Aorta (tissue), 5 donors: ENCODE measurements at regions not wholly inside any gene's neighbourhood (a gene's known extent, or its start where the extent isn't known, plus 50 kb on each side); places are given as distances from the start of the nearest gene placed in this dataset.

Experiments used
- ATAC-seq: fragments of 200-7000 bp; cut with Tn5 transposase; one replicate; pipeline ENCODE4 v1.9.1; 2022; ENCODE audit warnings: moderate library complexity; ENCODE audit not compliant: low FRiP score
- DNase-seq, 2 donors: peaks; one replicate each; pipeline ENCODE4 v3.0.0-alpha.2; 2020
- H3K27ac ChIP-seq, 2 donors: one replicate each; pipeline ENCODE4 v1.5.1; 2013; ENCODE audit warnings: low read length in 2 of 2, mild to moderate bottlenecking in 2 of 2, moderate library complexity in 2 of 2, control low read depth in 1 of 2, inconsistent platforms in 1 of 2, low read depth in 1 of 2
- H3K27me3 ChIP-seq, 2 donors: one replicate each; pipeline ENCODE4 v1.6.1; 2013; ENCODE audit warnings: control low read depth in 1 of 2, low read length in 1 of 2, mild to moderate bottlenecking in 1 of 2, moderate library complexity in 1 of 2; ENCODE audit not compliant: insufficient read depth in 2 of 2, control insufficient read depth in 1 of 2
- H3K36me3 ChIP-seq, 2 donors: one replicate each; pipeline ENCODE4 v1.6.1; 2013; ENCODE audit warnings: control low read depth in 1 of 2, low read length in 1 of 2, mild to moderate bottlenecking in 1 of 2; ENCODE audit not compliant: insufficient read depth in 2 of 2, control insufficient read depth in 1 of 2
- H3K4me1 ChIP-seq, 2 donors: one replicate each; pipeline ENCODE4 v1.6.1; 2013; ENCODE audit warnings: low read length in 2 of 2, control low read depth in 1 of 2, mild to moderate bottlenecking in 1 of 2, moderate library complexity in 1 of 2; ENCODE audit not compliant: insufficient read depth in 2 of 2, control insufficient read depth in 1 of 2
- H3K4me3 ChIP-seq, 2 donors: one replicate each; pipeline ENCODE4 v1.5.1; 2013; ENCODE audit warnings: low read length in 2 of 2, control low read depth in 1 of 2, mild to moderate bottlenecking in 1 of 2
- H3K9me3 ChIP-seq: one replicate; pipeline ENCODE4 v1.6.1; 2013; ENCODE audit warnings: mild to moderate bottlenecking, low read length; ENCODE audit not compliant: control insufficient read depth
- WGBS, 2 donors: extraction: QIAGEN DNeasy Blood & Tissue Kit; methylation state at CpG; one replicate each; pipeline ENCODE4 v1.1.7; 2013; 5-methylcytosine and 5-hydroxymethylcytosine counted together
- intact Hi-C, 2 donors: fragments of 100-400 bp; cut with DNase I; formaldehyde crosslinking; loops; one replicate each; pipeline versions ENCODE4 v1.14.2 to v1.15.0; 2022
- donor health status: healthy with polysubstance abuse.
- donor health status: Bipolar disorder and iron deficiency.
- donor health status: DM: no; HTN: no; CAD: no.
- donor health status: DM: no; HTN: no; CAD: no.
- donor health status: DM: yes; HTN: yes; CAD: no.

DNA sequence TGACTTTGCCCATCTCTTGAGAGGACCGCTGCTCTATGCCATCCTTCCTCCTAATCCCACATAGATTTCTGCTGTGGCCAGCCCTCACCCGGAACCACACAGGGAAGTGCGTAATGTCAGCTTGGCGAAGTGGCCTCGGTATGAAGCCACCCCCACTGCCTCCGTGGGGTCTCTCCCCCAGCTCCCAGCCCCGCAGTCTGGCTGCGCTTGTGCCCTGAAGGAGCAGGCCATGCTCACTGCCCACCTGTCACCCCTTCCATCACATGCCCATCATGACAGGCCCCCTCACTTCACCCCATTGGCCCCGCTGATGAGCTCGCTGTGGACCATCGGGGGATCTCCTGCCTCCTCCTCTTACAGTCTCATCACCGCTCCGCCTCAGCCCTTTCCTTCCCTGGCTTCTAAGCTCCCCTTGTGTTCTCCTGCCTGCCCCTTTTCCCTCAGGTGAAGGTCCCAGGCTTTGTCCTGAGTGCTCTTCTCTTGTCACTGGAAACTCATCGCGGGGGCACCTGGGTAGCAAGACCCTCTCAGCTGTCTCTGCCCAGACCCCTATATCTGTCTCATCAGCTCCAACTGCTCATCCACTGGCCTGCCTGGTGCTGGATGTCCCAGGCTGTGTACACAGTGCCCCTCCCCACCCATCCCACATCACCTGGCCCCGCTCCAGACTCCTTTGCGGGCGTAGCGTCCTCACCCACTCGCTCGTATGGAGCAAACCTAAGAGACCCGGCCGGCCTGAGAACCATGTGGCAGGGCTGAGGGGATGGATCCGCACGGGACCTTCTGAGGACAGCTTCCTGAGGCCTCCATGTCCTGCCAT lies 81.7 kb downstream of the GLI2 start:
- WGBS, 2 donors = 96 to 97% methylated on average over 24 to 25 of the region's 25 CpGs
- no peaks in the 10 kb centered on the region for H3K36me3 ChIP-seq
- H3K27me3 ChIP-seq = no peaks in the 10 kb centered on the region
- H3K4me3 ChIP-seq = no peak overlapping the region
- ATAC-seq (no peak), DNase-seq (peak; percentile 24 to 79)
- intact Hi-C loops = no loop called here
- H3K4me1 ChIP-seq = no peaks in the 10 kb centered on the region
- H3K9me3 ChIP-seq = no peaks in the 10 kb centered on the region
- no peak overlapping the region for H3K27ac ChIP-seq

GRCh38 chr2:120817956-120818325 lies 82.3 kb downstream of the GLI2 start:
- Histone ChIP-seq H3K4me1 (no peaks in the 10 kb centered on the region), H3K36me3 (no peaks in the 10 kb centered on the region), H3K9me3 (no peaks in the 10 kb centered on the region), H3K27ac (no peak overlapping the region), H3K4me3 (no peak overlapping the region), H3K27me3 (no peaks in the 10 kb centered on the region)
- intact Hi-C loops = no loop called here
- ATAC-seq (no peak), DNase-seq (peak; percentile 33 to 35)
- 81 to 83% methylated on average over 3 of the region's 3 CpGs for WGBS, 2 donors

GRCh38 chr2:120818441-120818920 lies 82.8 kb downstream of the GLI2 start:
- peak; percentile 85 to 93 for DNase-seq
- Histone ChIP-seq H3K4me1 (no peaks in the 10 kb centered on the region), H3K9me3 (no peaks in the 10 kb centered on the region), H3K27ac (no peak overlapping the region), H3K4me3 (no peak overlapping the region), H3K36me3 (no peaks in the 10 kb centered on the region), H3K27me3 (no peaks in the 10 kb centered on the region)
- 13 to 15% methylated on average over 10 of the region's 10 CpGs for WGBS, 2 donors
- intact Hi-C loops = no loop called here
- ATAC-seq = peak; percentile 40

DNA sequence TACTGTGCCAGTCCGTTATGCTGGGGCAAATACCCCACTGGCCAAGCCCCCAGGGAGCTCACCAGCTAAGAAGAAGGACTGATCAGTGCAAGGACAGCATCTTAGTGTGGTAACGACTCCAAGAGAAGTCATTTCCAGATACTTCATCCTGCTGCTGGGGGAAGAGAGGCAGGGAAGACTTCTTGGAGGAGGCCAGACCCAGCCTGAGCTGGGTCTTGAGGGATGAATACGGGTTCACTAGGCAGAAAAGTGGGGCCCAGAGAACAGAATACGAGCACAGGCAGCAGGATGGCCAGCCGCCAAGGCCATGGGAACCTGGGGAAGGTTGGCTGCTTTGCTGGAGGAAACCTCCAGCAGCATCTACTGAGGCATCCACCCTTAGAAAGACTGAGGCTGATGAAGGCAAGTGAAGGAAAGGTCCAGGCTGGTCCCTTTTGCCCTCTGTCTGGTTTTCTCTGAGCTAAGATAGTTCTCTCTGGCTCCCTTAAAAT lies 84.1 kb downstream of the GLI2 start:
- ATAC-seq (no peak), DNase-seq (peak; percentile 37 to 42)
- Histone ChIP-seq H3K4me1 (no peaks in the 10 kb centered on the region), H3K36me3 (no peaks in the 10 kb centered on the region), H3K27ac (no peak overlapping the region), H3K4me3 (no peak overlapping the region), H3K9me3 (no peaks in the 10 kb centered on the region), H3K27me3 (no peaks in the 10 kb centered on the region)
- 74 to 76% methylated on average over 5 of the region's 5 CpGs for whole genome bisulfite sequencing, 2 donors
- intact Hi-C loops = no loop called here

DNA sequence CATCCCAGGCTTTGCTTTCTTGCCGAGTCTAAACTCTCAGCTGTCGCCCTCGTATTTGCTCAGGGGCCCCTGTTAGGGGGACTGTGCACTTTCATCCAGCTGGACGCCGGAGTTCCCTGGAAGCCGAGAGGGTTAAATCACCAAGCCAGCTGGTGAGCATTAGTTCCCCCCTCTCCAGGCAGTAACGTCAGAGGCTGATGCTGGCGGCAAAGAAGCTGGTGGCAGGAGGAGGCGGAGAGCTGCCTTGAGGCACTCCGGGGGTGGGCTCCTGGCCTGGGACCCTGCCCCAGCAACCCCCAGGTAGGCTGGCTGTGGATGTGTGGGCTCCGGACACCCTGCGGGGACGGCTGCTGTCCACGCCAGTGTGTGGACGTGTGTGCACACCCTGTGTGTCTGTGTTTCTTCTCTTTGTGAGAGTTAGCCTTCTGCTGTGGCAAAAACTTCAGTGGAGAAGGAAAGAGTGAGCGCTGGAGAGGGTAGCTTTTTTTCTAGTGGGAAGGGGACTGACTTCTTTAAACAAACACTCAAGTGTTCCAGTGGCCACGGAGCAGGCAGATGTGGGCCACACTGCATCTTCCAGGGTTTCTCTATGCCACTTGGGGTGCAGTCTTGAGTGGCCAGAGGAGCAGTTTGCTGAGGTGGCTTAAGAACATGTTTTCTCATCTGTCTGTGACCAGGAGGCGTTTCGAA lies 84.7 kb downstream of the GLI2 start:
- DNase-seq = peak; percentile 42 to 76
- no peaks in the 10 kb centered on the region for H3K36me3 ChIP-seq
- no peaks in the 10 kb centered on the region for H3K4me1 ChIP-seq
- intact Hi-C loops = no loop called here
- H3K27ac ChIP-seq = no peak overlapping the region
- H3K9me3 ChIP-seq = no peaks in the 10 kb centered on the region
- WGBS, 2 donors = 22 to 23% methylated on average over 19 of the region's 19 CpGs
- no peak overlapping the region for H3K4me3 ChIP-seq
- H3K27me3 ChIP-seq = no peaks in the 10 kb centered on the region
- peak; percentile 31 for ATAC-seq

- H3K9me3 ChIP-seq = no peaks in the 10 kb centered on the region
- intact Hi-C loops = no loop called here
- 41 to 47% methylated on average over 10 of the region's 10 CpGs for WGBS, 2 donors
- ATAC-seq (peak; percentile 1), DNase-seq (peak; percentile 67 to 79)
- H3K36me3 ChIP-seq = no peaks in the 10 kb centered on the region
- H3K27ac ChIP-seq = no peak overlapping the region
- H3K4me1 ChIP-seq = no peaks in the 10 kb centered on the region
- no peaks in the 10 kb centered on the region for H3K27me3 ChIP-seq
- no peak overlapping the region for H3K4me3 ChIP-seq
These were observed 85.2 kb downstream of the GLI2 start for GRCh38 chr2:120820953-120821279.

- ATAC-seq (no peak), DNase-seq (peak; percentile 34 to 74)
- no peaks in the 10 kb centered on the region for H3K27me3 ChIP-seq
- H3K4me1 ChIP-seq = no peaks in the 10 kb centered on the region
- H3K36me3 ChIP-seq = no peaks in the 10 kb centered on the region
- intact Hi-C loops = no loop called here
- H3K27ac ChIP-seq = no peak overlapping the region
- H3K4me3 ChIP-seq = no peak overlapping the region
- H3K9me3 ChIP-seq = no peaks in the 10 kb centered on the region
- 93 to 96% methylated on average over 15 of the region's 15 CpGs for WGBS, 2 donors
These were observed 85.9 kb downstream of the GLI2 start for GRCh38 chr2:120821446-120822160.

DNA sequence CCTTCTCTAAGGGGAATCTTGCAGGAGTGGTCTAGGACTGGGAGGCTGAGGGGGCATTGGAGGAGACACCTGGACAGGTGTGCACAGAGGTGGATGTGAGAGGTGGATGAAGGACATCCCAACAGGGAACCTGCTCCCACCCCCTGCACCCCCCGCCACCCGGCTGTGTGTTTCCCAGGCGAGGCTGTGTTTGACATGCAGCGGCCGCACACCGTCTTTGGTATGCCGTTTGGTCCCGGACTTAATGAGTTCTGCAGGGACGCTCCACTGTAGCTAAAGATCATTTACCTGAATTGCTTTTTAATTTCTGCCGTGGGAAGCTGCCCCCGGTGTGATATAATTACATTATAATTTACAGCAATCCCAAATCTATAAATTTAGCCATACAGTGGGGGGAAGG lies 87.3 kb downstream of the GLI2 start:
- Histone ChIP-seq H3K4me3 (no peak overlapping the region), H3K9me3 (no peaks in the 10 kb centered on the region), H3K4me1 (no peaks in the 10 kb centered on the region), H3K27ac (no peak overlapping the region), H3K36me3 (no peaks in the 10 kb centered on the region), H3K27me3 (no peaks in the 10 kb centered on the region)
- intact Hi-C loops = no loop called here
- 97% methylated on average over 11 of the region's 11 CpGs for WGBS, 2 donors
- peak; percentile 45 to 62 for DNase-seq
- no peak for ATAC-seq
